ENCODE measurements at regions not wholly inside any gene's neighbourhood (a gene's known extent, or its start where the extent isn't known, plus 50 kb on each side); places are given as distances from the start of the nearest gene placed in this dataset.
"Not testable (repeated sequence)": the region's sequence is repeated elsewhere in the genome, so short reads cannot be mapped to it uniquely, and the experiment has no call there.

GRCh38 chrX:131862321-131862720 is 160.8 kb upstream of the STK26 start:
- Histone ChIP-seq H3K4me2 (ENCODE audit: low read length) (no peak overlapping the region), H3K9me3 (ENCODE audit: control insufficient read depth, low read length) (no peaks in the 10 kb centered on the region), H3K27ac (no peak overlapping the region), H3K9ac (no peak overlapping the region), H3K27me3 (ENCODE audit: control insufficient read depth, insufficient read depth, low read length) (no peaks in the 10 kb centered on the region), H3K4me1 (no peaks in the 10 kb centered on the region), H3K4me3 (ENCODE audit: low read depth, low read length) (no peak overlapping the region), H3K79me2 (no peaks in the 10 kb centered on the region), H3K36me3 (ENCODE audit: control insufficient read depth, insufficient read depth, low read length) (no peaks in the 10 kb centered on the region), H2AFZ (no peak overlapping the region)
- TF ChIP-seq CTCF (IDR thresholded peaks at IDR 0.05), result no peak

GRCh38 chrX:131869182-131869581 is 153.9 kb upstream of the STK26 start:
- no peak overlapping the region for H3K27ac ChIP-seq
- TF ChIP-seq CTCF (IDR thresholded peaks at IDR 0.05), result no peak
- H3K9ac ChIP-seq, result no peak overlapping the region
- no peaks in the 10 kb centered on the region for H3K4me1 ChIP-seq
- H3K36me3 ChIP-seq (ENCODE audit: control insufficient read depth, insufficient read depth, low read length), result no peaks in the 10 kb centered on the region
- H3K27me3 ChIP-seq (ENCODE audit: control insufficient read depth, insufficient read depth, low read length), result no peaks in the 10 kb centered on the region
- H3K4me2 ChIP-seq (ENCODE audit: low read length), result no peak overlapping the region
- no peak overlapping the region for H2AFZ ChIP-seq
- H3K4me3 ChIP-seq (ENCODE audit: low read depth, low read length), result no peak overlapping the region
- no peaks in the 10 kb centered on the region for H3K79me2 ChIP-seq
- no peaks in the 10 kb centered on the region for H3K9me3 ChIP-seq (ENCODE audit: control insufficient read depth, low read length)

GRCh38 chrX:131874300-131874699 is 148.8 kb upstream of the STK26 start:
- Histone ChIP-seq H3K4me3 (ENCODE audit: low read depth, low read length) (no peak overlapping the region), H3K4me2 (ENCODE audit: low read length) (no peak overlapping the region), H3K27ac (no peak overlapping the region), H3K9me3 (ENCODE audit: control insufficient read depth, low read length) (no peaks in the 10 kb centered on the region), H3K36me3 (ENCODE audit: control insufficient read depth, insufficient read depth, low read length) (no peaks in the 10 kb centered on the region), H3K9ac (no peak overlapping the region), H3K4me1 (no peaks in the 10 kb centered on the region), H3K79me2 (no peaks in the 10 kb centered on the region), H3K27me3 (ENCODE audit: control insufficient read depth, insufficient read depth, low read length) (no peaks in the 10 kb centered on the region), H2AFZ (no peak overlapping the region)
- no peak for TF ChIP-seq CTCF (IDR thresholded peaks at IDR 0.05)

GRCh38 chrX:131875827-131876226 is 147.3 kb upstream of the STK26 start:
- H3K9ac ChIP-seq; H3K79me2 ChIP-seq; H3K27ac ChIP-seq; H3K4me1 ChIP-seq; H3K9me3 ChIP-seq (ENCODE audit: control insufficient read depth, low read length); H3K4me3 ChIP-seq (ENCODE audit: low read depth, low read length); H3K36me3 ChIP-seq (ENCODE audit: control insufficient read depth, insufficient read depth, low read length); H3K27me3 ChIP-seq (ENCODE audit: control insufficient read depth, insufficient read depth, low read length); H3K4me2 ChIP-seq (ENCODE audit: low read length); H2AFZ ChIP-seq: not testable (repeated sequence)

GRCh38 chrX:131881194-131881593 is 141.9 kb upstream of the STK26 start:
- Histone ChIP-seq H3K9me3 (ENCODE audit: control insufficient read depth, low read length) (no peaks in the 10 kb centered on the region), H3K4me2 (ENCODE audit: low read length) (no peak overlapping the region), H3K36me3 (ENCODE audit: control insufficient read depth, insufficient read depth, low read length) (no peaks in the 10 kb centered on the region), H3K4me3 (ENCODE audit: low read depth, low read length) (no peak overlapping the region), H3K27ac (no peak overlapping the region), H2AFZ (no peak overlapping the region), H3K79me2 (no peaks in the 10 kb centered on the region), H3K27me3 (ENCODE audit: control insufficient read depth, insufficient read depth, low read length) (no peaks in the 10 kb centered on the region), H3K9ac (no peak overlapping the region), H3K4me1 (no peaks in the 10 kb centered on the region)
- TF ChIP-seq CTCF (IDR thresholded peaks at IDR 0.05), result no peak

- not testable (repeated sequence) for H3K27me3 ChIP-seq (ENCODE audit: control insufficient read depth, insufficient read depth, low read length)
These were observed 138.1 kb upstream of the STK26 start for GRCh38 chrX:131885042-131885441.

GRCh38 chrX:131893857-131894256 is 129.2 kb upstream of the STK26 start:
- H3K36me3 ChIP-seq (ENCODE audit: control insufficient read depth, insufficient read depth, low read length); H3K27me3 ChIP-seq (ENCODE audit: control insufficient read depth, insufficient read depth, low read length); H3K27ac ChIP-seq; H3K4me1 ChIP-seq; H2AFZ ChIP-seq; H3K79me2 ChIP-seq; H3K9me3 ChIP-seq (ENCODE audit: control insufficient read depth, low read length); H3K4me3 ChIP-seq (ENCODE audit: low read depth, low read length); H3K9ac ChIP-seq; H3K4me2 ChIP-seq (ENCODE audit: low read length): not testable (repeated sequence)

More at GRCh38 chrX:131885042-131885441, 138.1 kb upstream of the STK26 start:
- not testable (repeated sequence) for H3K9ac ChIP-seq; H3K4me3 ChIP-seq (ENCODE audit: low read depth, low read length); H3K36me3 ChIP-seq (ENCODE audit: control insufficient read depth, insufficient read depth, low read length); H2AFZ ChIP-seq; H3K27ac ChIP-seq; H3K9me3 ChIP-seq (ENCODE audit: control insufficient read depth, low read length); H3K4me1 ChIP-seq; H3K4me2 ChIP-seq (ENCODE audit: low read length); H3K79me2 ChIP-seq
